Epidermal melanocyte (primary cell): ENCODE measurements at regions not wholly inside any gene's neighbourhood (a gene's known extent, or its start where the extent isn't known, plus 50 kb on each side); places are given as distances from the start of the nearest gene placed in this dataset.
A peak's percentile ranks its signal among the peaks of the same experiment; 100 is the strongest.

Experiments
- DNase-seq: peaks from one replicate; pipeline ENCODE4 v3.0.0; 2011; ENCODE audit warnings: low spot score; ENCODE audit not compliant: insufficient read length

GRCh38 chr2:236971131-236971821, 114.4 kb upstream of the COPS8 start:
- DNase-seq: peak; percentile 34

GRCh38 chr2:236971919-236972381, 113.7 kb upstream of the COPS8 start:
- no peak for DNase-seq

GRCh38 chr2:236972491-236973342, 113.0 kb upstream of the COPS8 start:
- DNase-seq: peak; percentile 33

DNA sequence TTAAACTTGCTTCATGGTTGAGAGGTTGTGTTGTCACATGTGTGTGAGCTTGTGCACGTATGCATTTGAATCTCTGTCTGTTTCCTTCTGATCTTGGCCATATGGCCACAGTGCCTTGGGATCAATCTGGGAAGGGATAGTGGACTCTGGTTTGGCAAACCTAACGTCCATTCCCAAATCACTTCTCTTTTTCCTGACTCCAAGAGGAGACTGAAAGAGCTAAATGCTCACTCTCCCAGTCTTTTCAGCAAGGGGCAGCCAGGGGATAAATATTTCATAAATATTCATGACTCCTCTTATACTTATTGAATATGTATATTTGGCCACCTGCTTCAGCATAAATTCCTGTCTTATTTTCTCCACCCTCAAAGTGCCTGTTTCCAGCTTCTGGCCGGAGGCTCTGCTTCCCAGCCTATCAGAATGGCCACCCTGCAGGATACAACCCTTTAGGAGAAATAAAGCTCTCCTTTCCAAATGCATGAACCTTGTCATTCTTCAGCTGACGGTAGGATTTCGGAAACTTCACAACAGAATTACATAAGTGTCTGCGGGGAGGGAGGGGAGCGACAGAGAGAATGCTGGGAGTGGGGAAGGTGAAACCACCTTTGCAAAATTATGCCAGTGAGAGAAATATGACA, 112.2 kb upstream of the COPS8 start:
- no peak for DNase-seq

GRCh38 chr2:236974148-236974547, 111.5 kb upstream of the COPS8 start:
- DNase-seq: no peak

- DNase-seq: no peak
Observed at GRCh38 chr2:236974752-236975151, 110.9 kb upstream of the COPS8 start.

DNA sequence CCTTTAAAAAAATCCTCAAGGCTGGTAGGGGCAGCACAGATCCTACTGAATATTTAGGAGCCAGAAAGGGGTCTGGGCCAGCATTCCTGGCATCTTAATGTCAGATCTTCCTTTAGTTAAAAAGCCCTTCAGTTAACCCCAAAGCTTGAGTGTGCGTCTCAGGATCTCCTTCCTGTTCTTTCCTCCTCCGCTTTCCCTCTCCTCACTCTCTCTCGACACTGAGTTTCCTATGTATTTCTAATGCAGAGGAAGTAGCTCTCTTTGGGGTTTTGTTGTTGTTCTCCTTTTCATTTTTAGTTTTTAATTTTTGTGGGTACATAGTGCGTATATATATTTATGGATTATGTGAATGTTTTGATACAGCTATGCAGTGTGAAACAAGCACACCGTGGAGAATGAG, 109.9 kb upstream of the COPS8 start:
- DNase-seq: no peak

- no peak for DNase-seq
Observed at GRCh38 chr2:236976266-236977062, 109.2 kb upstream of the COPS8 start.

- DNase-seq: no peak
Observed at GRCh38 chr2:236977063-236977851, 108.4 kb upstream of the COPS8 start.

DNA sequence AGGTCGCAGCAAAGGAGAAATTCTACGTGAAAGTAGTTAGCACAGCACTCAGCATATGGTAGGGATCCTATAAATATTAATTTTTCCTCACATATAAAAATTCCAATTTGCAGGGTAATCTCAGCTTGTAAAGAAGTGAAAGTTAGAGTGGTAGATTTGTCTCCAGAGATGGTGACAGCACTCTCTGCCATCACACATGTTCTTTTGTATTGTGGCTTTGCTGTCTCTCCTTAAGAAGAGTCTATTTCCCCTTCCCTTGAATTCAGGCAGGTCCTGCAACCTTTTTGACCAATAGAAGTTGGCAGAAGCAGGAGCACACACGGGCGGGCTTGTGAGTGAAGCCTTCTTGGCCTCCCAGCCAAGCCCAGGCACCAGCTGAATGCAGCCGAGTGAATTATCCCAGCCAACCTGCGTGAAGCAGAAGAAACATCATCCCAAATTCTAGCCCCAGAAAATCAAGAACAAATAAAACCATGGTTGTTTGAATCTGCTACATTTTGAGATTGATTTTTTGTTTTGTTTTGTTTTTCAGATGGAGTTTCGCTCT, 107.8 kb upstream of the COPS8 start:
- DNase-seq: no peak

GRCh38 chr2:236979664-236980063, 106.0 kb upstream of the COPS8 start:
- no peak for DNase-seq

DNA sequence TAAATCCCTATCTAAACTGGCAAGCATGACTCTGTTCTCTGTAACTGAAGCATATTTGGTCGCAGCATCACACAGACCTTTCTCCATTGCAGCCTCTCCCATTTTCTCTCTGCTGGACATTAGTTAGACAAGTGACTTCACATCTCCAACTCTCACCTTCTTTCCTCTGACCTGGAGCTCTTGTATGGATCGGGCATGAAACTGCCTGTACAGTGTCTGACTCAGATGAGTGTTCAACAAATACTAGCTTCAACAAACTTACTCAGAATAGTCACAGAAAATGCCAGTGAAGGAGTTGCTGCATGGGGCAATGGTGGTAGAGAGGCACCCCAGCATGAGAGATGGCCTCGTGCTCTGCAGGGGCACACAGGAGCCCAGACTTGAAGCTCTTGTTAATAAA, 104.7 kb upstream of the COPS8 start:
- no peak for DNase-seq

GRCh38 chr2:236981701-236982485, 103.8 kb upstream of the COPS8 start:
- no peak for DNase-seq

- no peak for DNase-seq
Observed at GRCh38 chr2:236982693-236983455, 102.8 kb upstream of the COPS8 start.

GRCh38 chr2:236984046-236984445, 101.6 kb upstream of the COPS8 start:
- no peak for DNase-seq

- no peak for DNase-seq
Observed at GRCh38 chr2:236985761-236986339, 99.8 kb upstream of the COPS8 start.

DNA sequence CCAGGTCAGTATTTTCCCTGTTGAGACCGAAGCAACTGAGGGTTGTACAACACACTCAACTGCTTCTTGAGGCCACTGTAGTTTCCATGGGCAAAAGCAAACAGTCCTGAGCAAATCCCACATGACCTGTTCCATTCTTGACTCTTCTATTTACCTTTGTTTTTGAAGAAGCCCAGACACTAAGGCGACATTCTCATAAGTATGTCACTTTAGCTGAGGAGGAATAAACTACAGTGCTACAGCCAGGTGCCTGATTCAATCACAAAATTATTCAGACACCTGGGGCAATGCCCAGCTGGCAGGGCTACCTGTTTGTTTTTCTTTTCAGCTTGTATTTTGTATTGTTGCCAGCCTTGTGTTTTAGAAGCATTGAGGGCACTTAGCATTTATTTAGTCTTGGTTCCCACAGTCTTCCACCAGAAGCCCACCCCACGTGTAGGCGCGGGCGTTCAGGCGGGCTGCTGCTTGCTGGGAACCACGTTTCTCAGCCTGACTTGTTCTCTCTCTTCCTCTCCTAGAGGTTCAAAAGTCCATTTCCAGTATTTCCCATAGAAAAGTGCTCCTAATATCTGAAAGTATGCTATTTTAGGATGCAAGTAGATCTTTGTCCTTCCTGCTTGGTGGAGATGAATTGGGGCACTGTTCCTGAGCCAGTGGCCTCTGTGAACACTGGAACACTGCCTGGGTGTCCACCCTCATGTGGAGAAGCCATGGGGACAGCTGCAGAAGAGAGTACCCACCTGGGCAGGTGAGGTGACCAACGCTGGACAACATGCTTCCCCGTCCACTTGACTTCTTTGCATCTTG, 99.0 kb upstream of the COPS8 start:
- DNase-seq: no peak

DNA sequence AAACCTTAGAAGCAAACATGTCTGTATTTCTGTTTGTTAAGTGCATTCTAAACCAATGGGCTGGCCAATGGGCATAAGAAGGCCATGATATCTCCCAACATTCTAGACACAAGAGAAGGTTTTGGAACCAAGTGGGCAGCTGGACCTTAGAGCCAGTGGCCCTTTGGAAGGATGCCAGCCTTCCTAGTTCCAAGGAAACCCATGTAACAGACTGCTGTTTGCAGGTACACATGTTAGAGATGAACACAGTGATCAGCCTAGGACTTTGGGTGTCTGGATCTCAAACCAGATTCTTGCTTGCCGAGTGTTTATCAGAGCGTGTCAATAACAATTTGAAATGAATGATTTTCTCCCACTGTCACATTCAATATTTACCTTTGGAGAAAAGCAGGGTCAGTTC, 97.5 kb upstream of the COPS8 start:
- no peak for DNase-seq
